ENCODE measurements at regions not wholly inside any gene's neighbourhood (a gene's known extent, or its start where the extent isn't known, plus 50 kb on each side); places are given as distances from the start of the nearest gene placed in this dataset.

- TF ChIP-seq POLR2A (IDR thresholded peaks at IDR 0.05) (no peak), CTCF (IDR thresholded peaks at IDR 0.05) (no peak)
Observed at GRCh38 chrX:112979879-112980278, 139.2 kb upstream of the AMOT start.

Measured in esophagus squamous epithelium (tissue), 4 donors.